Esophagus muscularis mucosa (tissue), 3 donors: ENCODE measurements at regions not wholly inside any gene's neighbourhood (a gene's known extent, or its start where the extent isn't known, plus 50 kb on each side); places are given as distances from the start of the nearest gene placed in this dataset.

Experiments
- POLR2A ChIP-seq: fragments of 450-650 bp; IDR thresholded peaks from one replicate; pipeline ENCODE4 v1.6.1; 2017; ENCODE audit warnings: antibody characterized with exemption, moderate library complexity, mild to moderate bottlenecking, low read depth
- POLR2AphosphoS5 ChIP-seq, 2 donors: sonication (generic); formaldehyde crosslinking; IDR thresholded peaks; one replicate each; pipeline ENCODE4 v1.6.1; 2017; ENCODE audit warnings: antibody characterized with exemption in 2 of 2
- TF ChIP-seq, protein P1 (sequence below), 3 experiments: fragments of 200-600 bp in 2 of 3; fragments of 450-650 bp in 1 of 3; sonication (generic) in 2 of 3; IDR thresholded peaks; one replicate each; pipeline ENCODE4 v1.5.1; 2017 to 2019; ENCODE audit warnings: antibody characterized with exemption in 3 of 3, mild to moderate bottlenecking in 2 of 3, moderate library complexity in 1 of 3

- TF ChIP-seq, protein P1, sequence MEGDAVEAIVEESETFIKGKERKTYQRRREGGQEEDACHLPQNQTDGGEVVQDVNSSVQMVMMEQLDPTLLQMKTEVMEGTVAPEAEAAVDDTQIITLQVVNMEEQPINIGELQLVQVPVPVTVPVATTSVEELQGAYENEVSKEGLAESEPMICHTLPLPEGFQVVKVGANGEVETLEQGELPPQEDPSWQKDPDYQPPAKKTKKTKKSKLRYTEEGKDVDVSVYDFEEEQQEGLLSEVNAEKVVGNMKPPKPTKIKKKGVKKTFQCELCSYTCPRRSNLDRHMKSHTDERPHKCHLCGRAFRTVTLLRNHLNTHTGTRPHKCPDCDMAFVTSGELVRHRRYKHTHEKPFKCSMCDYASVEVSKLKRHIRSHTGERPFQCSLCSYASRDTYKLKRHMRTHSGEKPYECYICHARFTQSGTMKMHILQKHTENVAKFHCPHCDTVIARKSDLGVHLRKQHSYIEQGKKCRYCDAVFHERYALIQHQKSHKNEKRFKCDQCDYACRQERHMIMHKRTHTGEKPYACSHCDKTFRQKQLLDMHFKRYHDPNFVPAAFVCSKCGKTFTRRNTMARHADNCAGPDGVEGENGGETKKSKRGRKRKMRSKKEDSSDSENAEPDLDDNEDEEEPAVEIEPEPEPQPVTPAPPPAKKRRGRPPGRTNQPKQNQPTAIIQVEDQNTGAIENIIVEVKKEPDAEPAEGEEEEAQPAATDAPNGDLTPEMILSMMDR (IDR thresholded peaks at IDR 0.05): no peak
- TF ChIP-seq POLR2AphosphoS5 (IDR thresholded peaks at IDR 0.05) (no peak), POLR2A (no peak)
Measured at GRCh38 chr11:98068251-98068650, 952.5 kb upstream of the CNTN5 start.
